ENCODE measurements at regions not wholly inside any gene's neighbourhood (a gene's known extent, or its start where the extent isn't known, plus 50 kb on each side); places are given as distances from the start of the nearest gene placed in this dataset.

DNA sequence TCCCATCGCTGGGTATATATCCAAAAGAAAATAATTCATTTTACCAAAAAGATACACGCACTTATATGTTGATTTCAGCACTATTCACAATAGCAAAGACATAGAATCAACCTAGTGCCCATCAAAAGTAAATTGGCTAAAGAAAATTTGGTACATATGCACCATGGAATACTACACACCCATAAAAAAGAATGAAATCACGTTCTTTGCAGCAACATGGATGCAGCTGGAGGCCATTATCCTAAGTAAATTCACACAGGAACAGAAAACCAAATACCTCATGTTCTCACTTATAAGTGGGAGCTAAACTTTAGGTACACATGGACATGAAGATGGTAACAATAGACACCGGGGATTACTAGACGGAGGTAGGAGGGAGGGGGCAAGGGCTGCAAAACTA lies 50.0 kb upstream of the ZNF644 start:
- no peak overlapping the region for H2AFZ ChIP-seq (ENCODE audit: low read length)
- CTCF ChIA-PET (ENCODE audit: partially characterized antibody) = no interaction called here

More for the DNA sequence above, 50.0 kb upstream of the ZNF644 start:
- no peak overlapping the region for H3K18ac ChIP-seq (ENCODE audit: extremely low read depth, low read length)
- H3K4me1 ChIP-seq (replicated peaks in 1 of 4; ENCODE audit: control insufficient read depth in 3 of 4, insufficient read depth in 4 of 4, low read length in 3 of 4) = peaks cover 0 to 6% (median under 1%) of the 10 kb centered on the region in 4 experiments; a peak in 2 of 7 replicates
- POLR2A ChIA-PET (ENCODE audit: partially characterized antibody) = interaction anchor here (0.6 kb wide), 1 partner anchor 31 kb away, joined by 3 read pairs; no protein-coding TSS in a partner anchor
- no peak overlapping the region for H2BK20ac ChIP-seq (ENCODE audit: low read length)
- H2BK12ac ChIP-seq (ENCODE audit: low read depth, low read length) = no peak overlapping the region
- no peaks in the 10 kb centered on the region for H3K36me3 ChIP-seq (ENCODE audit: control insufficient read depth in 2 of 4, insufficient read depth in 4 of 4, low read length in 3 of 4)
- no peaks in the 10 kb centered on the region; the same call in 1 of the 2 replicates for H3K23me2 ChIP-seq (ENCODE audit: low read depth, low read length)
- no peak overlapping the region for H2BK5ac ChIP-seq (ENCODE audit: low read depth, low read length)
- no peak overlapping the region for H3K27ac ChIP-seq (ENCODE audit: low read depth, low read length)
- H3K9me3 ChIP-seq (ENCODE audit: insufficient read depth in 2 of 2, low read depth in 1 of 2, low read length in 1 of 2) = no peaks in the 10 kb centered on the region
- no peak overlapping the region for H3K56ac ChIP-seq (replicated peaks; ENCODE audit: insufficient read length, low read depth, low read length)
- H4K91ac ChIP-seq (replicated peaks; ENCODE audit: insufficient read length, low read length) = no peak overlapping the region
- 91% methylated on average over 5 of the region's 5 CpGs; no CpG with 5 or more reads in 1 of the 2 experiments for WGBS, 2 experiments (ENCODE audit: extremely low coverage in 1 of 2, insufficient coverage in 1 of 2, insufficient read length in 1 of 2, insufficient replicate concordance in 2 of 2, low coverage in 1 of 2, low lambda C conversion rate in 2 of 2, missing lambda C conversion rate in 1 of 2)
- DNase-seq (ENCODE audit: low read depth in 1 of 2, low spot score in 2 of 2) (no peak), FAIRE-seq (no peak)
- no peak overlapping the region for H4K5ac ChIP-seq (ENCODE audit: insufficient read length, low read depth, low read length)
- H3K4me2 ChIP-seq (ENCODE audit: insufficient read depth in 1 of 2, low read depth in 2 of 2, low read length in 2 of 2) = no peak overlapping the region
- H3K79me2 ChIP-seq (ENCODE audit: control insufficient read depth in 1 of 2, insufficient read depth in 2 of 2, low read length in 2 of 2) = no peaks in the 10 kb centered on the region
- no peak overlapping the region for H3K4ac ChIP-seq (replicated peaks; ENCODE audit: insufficient read length, low read depth, low read length)
- H4K20me1 ChIP-seq (replicated peaks in 1 of 2; ENCODE audit: control insufficient read depth in 1 of 2, insufficient read depth in 2 of 2, low read length in 2 of 2) = no peaks in the 10 kb centered on the region
- H4K8ac ChIP-seq (ENCODE audit: extremely low read depth, insufficient read depth, low read length) = no peak overlapping the region
- no peaks in the 10 kb centered on the region for H3K27me3 ChIP-seq (replicated peaks in 1 of 4; ENCODE audit: control insufficient read depth in 3 of 4, extremely low read depth in 1 of 4, insufficient read depth in 3 of 4, low read length in 3 of 4)
- no peak overlapping the region for H3K9ac ChIP-seq (replicated peaks in 1 of 4; ENCODE audit: extremely low read depth in 1 of 4, low read depth in 3 of 4, low read length in 3 of 4)
- H2BK15ac ChIP-seq (ENCODE audit: low read length) = no peak overlapping the region
- H3K4me3 ChIP-seq (ENCODE audit: extremely low read depth in 1 of 4, insufficient read depth in 2 of 4, low read depth in 3 of 4, low read length in 4 of 4) = no peak overlapping the region
- H3K23ac ChIP-seq (ENCODE audit: insufficient read length) = no peak overlapping the region
- no peak overlapping the region for H3K14ac ChIP-seq (ENCODE audit: insufficient read length)
- no peaks in the 10 kb centered on the region for H3K79me1 ChIP-seq (ENCODE audit: low read depth, low read length)
- no peak overlapping the region for H2AK5ac ChIP-seq (ENCODE audit: low read depth, low read length)
- no peak overlapping the region for H2BK120ac ChIP-seq (replicated peaks; ENCODE audit: low read depth, low read length)
- TF ChIP-seq EGR1 (IDR thresholded peaks at IDR 0.05; ENCODE audit: borderline replicate concordance, low read depth, low read length) (no peak), GABPA (IDR thresholded peaks at IDR 0.05; ENCODE audit: borderline replicate concordance, insufficient read depth, low read length) (no peak), BCL11A (IDR thresholded peaks at IDR 0.05; ENCODE audit: low read depth in 2 of 2, low read length in 2 of 2) (no peak), TEAD4 (IDR thresholded peaks at IDR 0.05; ENCODE audit: low read depth, low read length) (no peak), NANOG (IDR thresholded peaks at IDR 0.05; ENCODE audit: insufficient read depth, low read depth, low read length, poor library complexity, severe bottlenecking) (no peak), KDM4A (IDR thresholded peaks at IDR 0.05; ENCODE audit: low read depth, low read length, severe bottlenecking) (no peak), SP1 (IDR thresholded peaks at IDR 0.05; ENCODE audit: low read depth, low read length) (no peak), CHD2 (IDR thresholded peaks at IDR 0.05; ENCODE audit: low read length) (no peak)

Data from H1 (cell line).